Progenitor cell of endocrine pancreas (in vitro differentiated cells): ENCODE measurements at regions not wholly inside any gene's neighbourhood (a gene's known extent, or its start where the extent isn't known, plus 50 kb on each side); places are given as distances from the start of the nearest gene placed in this dataset.

Source experiments
- DNase-seq: peaks from one replicate; pipeline ENCODE4 v3.0.0; 2021; ENCODE audit warnings: low spot score; ENCODE audit not compliant: unreplicated experiment
- H3K27ac Mint-ChIP-seq: 2 replicates; pipeline ENCODE4 v1.8.0; 2021; ENCODE audit warnings: mild to moderate bottlenecking, moderate library complexity, mixed read lengths
- H3K27me3 Mint-ChIP-seq: 2 replicates; pipeline ENCODE4 v1.8.0; 2021; ENCODE audit warnings: mixed read lengths
- H3K36me3 Mint-ChIP-seq: 2 replicates; pipeline ENCODE4 v1.8.0; 2022; ENCODE audit warnings: mixed read lengths; ENCODE audit not compliant: insufficient read depth
- H3K4me1 Mint-ChIP-seq: 2 replicates; pipeline ENCODE4 v1.8.0; 2021; ENCODE audit warnings: low read depth, mixed read lengths
- H3K4me3 Mint-ChIP-seq: 2 replicates; pipeline ENCODE4 v1.8.0; 2021; ENCODE audit warnings: low read depth, mild to moderate bottlenecking, moderate library complexity, mixed read lengths
- H3K9me3 Mint-ChIP-seq: 2 replicates; pipeline ENCODE4 v1.8.0; 2021; ENCODE audit warnings: low read depth, mixed read lengths
- CTCF ChIP-seq: fragments of 200-600 bp; sonication (generic); IDR thresholded peaks from one replicate; pipeline ENCODE4 v1.5.0; 2021; ENCODE audit warnings: antibody characterized with exemption, mild to moderate bottlenecking; ENCODE audit not compliant: unreplicated experiment

GRCh38 chr7:68414631-68415425 is 1183.4 kb upstream of the AUTS2 start:
- Mint-ChIP-seq H3K27me3 (no peaks in the 10 kb centered on the region), H3K27ac (no peak overlapping the region), H3K9me3 (peaks cover 7% of the 10 kb centered on the region), H3K4me3 (no peak overlapping the region), H3K36me3 (no peaks in the 10 kb centered on the region), H3K4me1 (no peaks in the 10 kb centered on the region)
- no peak for TF ChIP-seq CTCF
- no peak for DNase-seq

GRCh38 chr7:68417002-68417401 is 1181.3 kb upstream of the AUTS2 start:
- TF ChIP-seq CTCF = no peak
- H3K36me3 Mint-ChIP-seq = no peaks in the 10 kb centered on the region
- no peak overlapping the region for H3K27ac Mint-ChIP-seq
- no peaks in the 10 kb centered on the region for H3K27me3 Mint-ChIP-seq
- no peak for DNase-seq
- H3K9me3 Mint-ChIP-seq = peaks cover 7% of the 10 kb centered on the region
- H3K4me1 Mint-ChIP-seq = no peaks in the 10 kb centered on the region
- no peak overlapping the region for H3K4me3 Mint-ChIP-seq

GRCh38 chr7:68417659-68418058 is 1180.6 kb upstream of the AUTS2 start:
- TF ChIP-seq CTCF = no peak
- no peaks in the 10 kb centered on the region for H3K27me3 Mint-ChIP-seq
- no peaks in the 10 kb centered on the region for H3K36me3 Mint-ChIP-seq
- peaks cover 7% of the 10 kb centered on the region for H3K9me3 Mint-ChIP-seq
- DNase-seq = no peak
- H3K27ac Mint-ChIP-seq = no peak overlapping the region
- no peaks in the 10 kb centered on the region for H3K4me1 Mint-ChIP-seq
- H3K4me3 Mint-ChIP-seq = no peak overlapping the region

GRCh38 chr7:68420342-68421192 is 1177.7 kb upstream of the AUTS2 start:
- H3K4me3 Mint-ChIP-seq = no peak overlapping the region
- H3K4me1 Mint-ChIP-seq = peaks cover 15% of the 10 kb centered on the region
- no peak overlapping the region for H3K27ac Mint-ChIP-seq
- peaks cover 4% of the 10 kb centered on the region for H3K9me3 Mint-ChIP-seq
- no peaks in the 10 kb centered on the region for H3K27me3 Mint-ChIP-seq
- TF ChIP-seq CTCF = no peak
- H3K36me3 Mint-ChIP-seq = no peaks in the 10 kb centered on the region
- DNase-seq = no peak

- no peak for TF ChIP-seq CTCF
- H3K4me3 Mint-ChIP-seq = no peak overlapping the region
- H3K4me1 Mint-ChIP-seq = peaks cover 15% of the 10 kb centered on the region
- peaks cover 4% of the 10 kb centered on the region for H3K9me3 Mint-ChIP-seq
- H3K27me3 Mint-ChIP-seq = no peaks in the 10 kb centered on the region
- no peak for DNase-seq
- H3K27ac Mint-ChIP-seq = no peak overlapping the region
- no peaks in the 10 kb centered on the region for H3K36me3 Mint-ChIP-seq
These were observed 1176.6 kb upstream of the AUTS2 start for GRCh38 chr7:68421712-68422111.
